GM12878 (cell line): ENCODE measurements at regions not wholly inside any gene's neighbourhood (a gene's known extent, or its start where the extent isn't known, plus 50 kb on each side); places are given as distances from the start of the nearest gene placed in this dataset.

ENCODE experiments used
- CBX5 ChIP-seq: sonication (generic); IDR thresholded peaks from 2 replicates; pipeline ENCODE4 v1.6.1; 2016; ENCODE audit warnings: low read depth, moderate library complexity, mild to moderate bottlenecking, inconsistent platforms
- POLR2AphosphoS5 ChIP-seq: IDR thresholded peaks from 2 replicates; pipeline ENCODE4 v1.6.1; 2011; ENCODE audit warnings: mild to moderate bottlenecking, low read length, inconsistent platforms
- SP1 ChIP-seq: IDR thresholded peaks from one replicate; pipeline ENCODE4 v1.6.1; 2011; ENCODE audit warnings: low read depth, low read length
- TF ChIP-seq, protein P1 (sequence below): IDR thresholded peaks from 2 replicates; pipeline ENCODE4 v1.6.1; 2011; ENCODE audit warnings: borderline replicate concordance, low read depth, mild to moderate bottlenecking, moderate library complexity, mixed read lengths, low read length; ENCODE audit not compliant: insufficient read depth; ENCODE audit errors: extremely low read length
- TF ChIP-seq, protein P2 (sequence below): IDR thresholded peaks from 2 replicates; pipeline ENCODE4 v1.6.1; 2011; ENCODE audit warnings: mild to moderate bottlenecking, low read depth, low read length, moderate library complexity; ENCODE audit not compliant: insufficient replicate concordance

DNA sequence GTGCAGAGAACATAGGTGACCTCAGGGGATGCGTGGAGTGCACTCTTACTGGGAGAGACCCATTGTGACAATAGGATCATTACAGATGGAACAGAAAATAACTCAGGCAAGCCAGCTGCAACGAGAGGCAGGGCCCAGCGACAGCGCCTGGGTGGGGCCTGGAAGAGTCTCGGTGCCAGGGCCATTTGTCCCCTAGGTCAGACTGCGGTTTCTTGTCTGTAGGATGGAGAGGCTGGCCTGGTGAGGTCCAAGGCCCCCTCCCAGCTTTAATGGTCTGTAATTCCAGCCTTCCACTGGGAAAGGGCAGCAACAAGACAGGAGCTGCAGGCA, 208.6 kb upstream of the APCDD1 start:
- TF ChIP-seq POLR2AphosphoS5 (no peak), SP1 (no peak), CBX5 (no peak)
- TF ChIP-seq, protein P1, sequence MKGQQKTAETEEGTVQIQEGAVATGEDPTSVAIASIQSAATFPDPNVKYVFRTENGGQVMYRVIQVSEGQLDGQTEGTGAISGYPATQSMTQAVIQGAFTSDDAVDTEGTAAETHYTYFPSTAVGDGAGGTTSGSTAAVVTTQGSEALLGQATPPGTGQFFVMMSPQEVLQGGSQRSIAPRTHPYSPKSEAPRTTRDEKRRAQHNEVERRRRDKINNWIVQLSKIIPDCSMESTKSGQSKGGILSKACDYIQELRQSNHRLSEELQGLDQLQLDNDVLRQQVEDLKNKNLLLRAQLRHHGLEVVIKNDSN = no peak
- TF ChIP-seq, protein P2, sequence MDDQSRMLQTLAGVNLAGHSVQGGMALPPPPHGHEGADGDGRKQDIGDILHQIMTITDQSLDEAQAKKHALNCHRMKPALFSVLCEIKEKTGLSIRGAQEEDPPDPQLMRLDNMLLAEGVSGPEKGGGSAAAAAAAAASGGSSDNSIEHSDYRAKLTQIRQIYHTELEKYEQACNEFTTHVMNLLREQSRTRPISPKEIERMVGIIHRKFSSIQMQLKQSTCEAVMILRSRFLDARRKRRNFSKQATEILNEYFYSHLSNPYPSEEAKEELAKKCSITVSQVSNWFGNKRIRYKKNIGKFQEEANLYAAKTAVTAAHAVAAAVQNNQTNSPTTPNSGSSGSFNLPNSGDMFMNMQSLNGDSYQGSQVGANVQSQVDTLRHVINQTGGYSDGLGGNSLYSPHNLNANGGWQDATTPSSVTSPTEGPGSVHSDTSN = no peak
